ENCODE measurements at regions not wholly inside any gene's neighbourhood (a gene's known extent, or its start where the extent isn't known, plus 50 kb on each side); places are given as distances from the start of the nearest gene placed in this dataset.

DNA sequence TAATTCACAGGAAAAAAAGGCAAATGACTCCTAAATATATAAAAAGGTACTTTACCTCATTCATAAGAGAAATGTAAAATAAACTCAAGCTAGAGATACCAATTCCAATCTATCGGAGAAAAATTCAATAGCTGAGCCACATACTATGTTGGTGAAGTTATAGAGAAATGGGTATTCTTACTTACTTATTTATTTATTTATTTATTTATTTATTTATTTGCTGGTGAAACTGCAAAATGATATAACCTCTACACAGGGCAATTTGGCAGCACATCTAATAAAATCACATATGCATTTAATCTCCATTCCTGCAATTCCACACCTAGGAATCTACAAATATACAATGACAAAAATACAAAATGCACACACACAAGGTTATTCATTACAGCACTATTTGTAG is 117.5 kb upstream of the TMEM168 start:
- no peaks in the 10 kb centered on the region for H3K4me1 Mint-ChIP-seq
- H3K27me3 Mint-ChIP-seq (ENCODE audit: low read depth): no peaks in the 10 kb centered on the region

DNA sequence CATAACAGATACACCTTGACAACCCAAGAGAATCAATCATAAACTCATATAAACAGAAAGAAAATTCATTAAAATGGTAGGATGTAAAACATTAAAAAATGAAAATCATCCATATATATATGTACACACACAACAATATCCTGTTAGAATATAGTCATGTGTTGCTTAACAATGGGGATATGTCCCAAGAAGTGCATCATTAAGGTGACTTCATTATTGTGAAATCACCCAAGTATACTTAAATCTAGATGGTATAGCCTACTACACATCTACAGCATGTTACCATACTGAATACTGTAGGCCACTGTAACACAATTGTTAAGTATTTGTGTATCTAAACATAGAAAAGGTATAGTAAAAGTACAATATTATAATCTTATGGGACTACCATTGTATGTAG is 115.8 kb upstream of the TMEM168 start:
- TF ChIP-seq, protein P1, sequence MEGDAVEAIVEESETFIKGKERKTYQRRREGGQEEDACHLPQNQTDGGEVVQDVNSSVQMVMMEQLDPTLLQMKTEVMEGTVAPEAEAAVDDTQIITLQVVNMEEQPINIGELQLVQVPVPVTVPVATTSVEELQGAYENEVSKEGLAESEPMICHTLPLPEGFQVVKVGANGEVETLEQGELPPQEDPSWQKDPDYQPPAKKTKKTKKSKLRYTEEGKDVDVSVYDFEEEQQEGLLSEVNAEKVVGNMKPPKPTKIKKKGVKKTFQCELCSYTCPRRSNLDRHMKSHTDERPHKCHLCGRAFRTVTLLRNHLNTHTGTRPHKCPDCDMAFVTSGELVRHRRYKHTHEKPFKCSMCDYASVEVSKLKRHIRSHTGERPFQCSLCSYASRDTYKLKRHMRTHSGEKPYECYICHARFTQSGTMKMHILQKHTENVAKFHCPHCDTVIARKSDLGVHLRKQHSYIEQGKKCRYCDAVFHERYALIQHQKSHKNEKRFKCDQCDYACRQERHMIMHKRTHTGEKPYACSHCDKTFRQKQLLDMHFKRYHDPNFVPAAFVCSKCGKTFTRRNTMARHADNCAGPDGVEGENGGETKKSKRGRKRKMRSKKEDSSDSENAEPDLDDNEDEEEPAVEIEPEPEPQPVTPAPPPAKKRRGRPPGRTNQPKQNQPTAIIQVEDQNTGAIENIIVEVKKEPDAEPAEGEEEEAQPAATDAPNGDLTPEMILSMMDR (IDR thresholded peaks at IDR 0.05; ENCODE audit: unreplicated experiment in 3 of 3): no peak
- no peaks in the 10 kb centered on the region for H3K4me1 Mint-ChIP-seq
- no peak overlapping the region for H3K27ac Mint-ChIP-seq
- peaks cover 50% of the 10 kb centered on the region for H3K9me3 Mint-ChIP-seq
- peaks cover 90% of the 10 kb centered on the region for H3K36me3 Mint-ChIP-seq (ENCODE audit: low read depth)
- no peaks in the 10 kb centered on the region for H3K27me3 Mint-ChIP-seq (ENCODE audit: low read depth)
- H3K4me3 Mint-ChIP-seq: no peak overlapping the region

More for the DNA sequence above, 117.5 kb upstream of the TMEM168 start:
- H3K4me3 Mint-ChIP-seq: no peak overlapping the region
- peaks cover 84% of the 10 kb centered on the region for H3K36me3 Mint-ChIP-seq (ENCODE audit: low read depth)
- H3K9me3 Mint-ChIP-seq: peaks cover 51% of the 10 kb centered on the region
- TF ChIP-seq, protein P1 (IDR thresholded peaks at IDR 0.05; ENCODE audit: unreplicated experiment in 3 of 3): no peak
- no peak overlapping the region for H3K27ac Mint-ChIP-seq

DNA sequence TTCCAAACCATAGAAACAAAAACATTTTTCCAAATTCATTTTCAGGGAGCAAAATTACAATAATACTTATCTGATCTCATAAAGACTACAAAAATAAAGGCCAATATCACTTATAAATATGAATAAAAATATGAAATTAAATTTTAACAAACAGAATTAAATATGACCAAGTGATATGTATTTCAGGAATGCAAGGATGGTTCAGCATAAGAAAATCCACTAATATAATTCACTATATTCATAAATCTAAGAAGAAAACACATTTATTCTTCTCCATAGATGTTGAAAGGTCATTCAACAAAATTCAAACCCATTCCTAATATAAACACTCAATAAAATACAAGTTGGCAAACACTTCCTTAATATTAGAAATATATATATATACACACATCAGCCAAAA is 115.2 kb upstream of the TMEM168 start:
- H3K4me3 Mint-ChIP-seq: no peak overlapping the region
- TF ChIP-seq, protein P1 (IDR thresholded peaks at IDR 0.05; ENCODE audit: unreplicated experiment in 3 of 3): no peak
- peaks cover 90% of the 10 kb centered on the region for H3K36me3 Mint-ChIP-seq (ENCODE audit: low read depth)
- no peaks in the 10 kb centered on the region for H3K4me1 Mint-ChIP-seq
- no peak overlapping the region for H3K27ac Mint-ChIP-seq
- no peaks in the 10 kb centered on the region for H3K27me3 Mint-ChIP-seq (ENCODE audit: low read depth)
- peaks cover 51% of the 10 kb centered on the region for H3K9me3 Mint-ChIP-seq

DNA sequence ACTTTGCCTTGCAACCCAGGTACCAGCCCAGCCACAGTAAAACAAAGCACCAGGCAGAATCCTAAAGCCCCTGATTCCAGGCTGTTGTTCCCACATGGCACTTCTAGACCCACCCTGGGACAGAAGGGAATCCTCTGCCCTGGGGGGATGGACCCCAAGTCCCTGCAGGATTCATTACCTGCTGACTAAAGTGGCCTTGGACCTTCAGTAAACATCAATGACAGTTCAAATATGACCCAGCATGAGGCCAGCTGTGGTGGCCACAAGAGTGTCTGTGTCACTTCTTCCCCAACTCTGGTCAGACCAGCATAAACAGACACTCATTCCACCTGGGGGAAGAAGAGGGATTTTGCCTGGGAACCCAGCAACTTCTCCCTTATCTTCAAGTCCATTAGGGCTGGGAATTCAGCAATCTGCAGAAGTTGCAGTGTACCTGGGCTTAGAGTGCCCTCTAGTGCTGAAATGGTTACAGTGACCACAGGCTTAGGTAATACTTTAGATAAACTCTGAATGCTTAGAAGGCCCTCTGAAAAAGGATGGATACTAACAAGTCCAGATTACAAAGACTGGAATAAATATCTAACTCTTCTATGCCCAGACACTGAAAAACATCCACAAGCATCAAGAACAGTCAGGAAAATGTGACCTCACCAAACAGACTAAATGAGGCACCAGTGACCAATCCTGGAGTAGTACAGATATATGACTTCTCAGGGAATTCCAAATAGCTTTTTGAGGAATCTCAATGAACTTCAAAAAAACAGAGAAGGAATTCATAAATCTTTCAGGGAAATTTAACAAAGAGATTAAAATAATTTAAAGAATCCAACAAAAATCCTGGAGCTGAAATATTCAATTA is 108.5 kb upstream of the TMEM168 start:
- H3K27me3 Mint-ChIP-seq (ENCODE audit: low read depth): no peaks in the 10 kb centered on the region
- TF ChIP-seq, protein P1 (IDR thresholded peaks at IDR 0.05; ENCODE audit: unreplicated experiment in 3 of 3): peak in 1 of 3 experiments; percentile 34
- peaks cover 41% of the 10 kb centered on the region for H3K9me3 Mint-ChIP-seq
- H3K27ac Mint-ChIP-seq: no peak overlapping the region
- peaks cover 85% of the 10 kb centered on the region for H3K36me3 Mint-ChIP-seq (ENCODE audit: low read depth)
- no peak overlapping the region for H3K4me3 Mint-ChIP-seq
- H3K4me1 Mint-ChIP-seq: no peaks in the 10 kb centered on the region

DNA sequence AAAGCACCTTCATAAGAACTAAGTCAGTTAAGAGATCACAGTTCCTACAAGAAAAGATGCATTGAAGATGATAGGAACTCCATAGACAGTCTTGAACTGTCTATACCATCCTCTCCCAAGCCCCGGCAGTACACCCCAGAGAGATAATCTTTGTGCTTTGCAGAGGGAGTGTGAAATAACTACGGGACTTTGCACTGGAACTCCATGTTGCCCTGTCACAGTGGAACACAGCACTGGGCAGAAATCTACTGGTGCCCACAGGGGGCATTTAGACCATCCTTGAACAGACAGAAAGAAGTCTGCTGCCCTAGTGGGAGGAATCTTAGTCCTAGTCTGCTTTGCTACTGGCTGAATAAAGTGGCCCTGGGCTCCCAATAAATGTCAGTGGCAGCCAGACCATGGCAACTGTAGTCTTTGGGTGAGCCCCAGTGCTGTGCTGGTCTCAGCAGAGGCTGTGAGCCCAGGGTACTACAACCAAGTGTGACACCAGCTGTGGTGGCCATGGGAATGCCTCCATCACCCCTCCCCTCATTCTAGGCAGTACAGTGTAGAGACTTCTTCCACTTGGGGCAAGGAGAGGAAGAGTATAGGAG is 107.7 kb upstream of the TMEM168 start:
- H3K9me3 Mint-ChIP-seq: peaks cover 44% of the 10 kb centered on the region
- peaks cover 88% of the 10 kb centered on the region for H3K36me3 Mint-ChIP-seq (ENCODE audit: low read depth)
- no peak overlapping the region for H3K4me3 Mint-ChIP-seq
- no peaks in the 10 kb centered on the region for H3K27me3 Mint-ChIP-seq (ENCODE audit: low read depth)
- H3K27ac Mint-ChIP-seq: peak overlapping the region in 1 of 3 experiments; percentile 34
- TF ChIP-seq, protein P1 (IDR thresholded peaks at IDR 0.05; ENCODE audit: unreplicated experiment in 3 of 3): no peak
- no peaks in the 10 kb centered on the region for H3K4me1 Mint-ChIP-seq
